K562 (cell line): ENCODE measurements at regions not wholly inside any gene's neighbourhood (a gene's known extent, or its start where the extent isn't known, plus 50 kb on each side); places are given as distances from the start of the nearest gene placed in this dataset.

Experiments
- ATAC-seq: fragments of 200-7000 bp; cut with Tn5 transposase; 3 replicates; pipeline ENCODE4 v1.9.1; 2020; ENCODE audit warnings: moderate library complexity
- BruUV-seq: library from RNA; stranded (reverse); fragments of 400-500 nt; replicated peaks from 2 replicates; lab custom pipeline; 2021; lab: Mats Ljungman, UMichigan
- CTCF ChIA-PET: fragments of 300-600 bp; formaldehyde crosslinking; extraction: SDS; loops from one replicate; lab custom pipeline; 2021; ENCODE audit warnings: low intra/inter-chr PET ratio; lab: Yijun Ruan, JAX
- POLR2A ChIA-PET: fragments of 300-600, 350-650 bp; sonication (Branson Sonifier 250); formaldehyde crosslinking; extraction: SDS; loops from one replicate; lab custom pipeline; 2021; ENCODE audit warnings: antibody characterized with exemption, inconsistent platforms; lab: Yijun Ruan, JAX
- DNase-seq, 4 experiments: peaks; one replicate each; pipeline versions ENCODE4 v3.0.0 to v3.0.0-alpha.2; 2011 to 2018; ENCODE audit warnings: low spot score in 3 of 4, mixed read lengths in 3 of 4; ENCODE audit errors: extremely low read depth in 1 of 4
- FAIRE-seq: peaks from 2 replicates; lab custom pipeline; 2011; peaks lifted over from hg19 to GRCh38; lab: Jason Lieb, UNC
- H2AFZ ChIP-seq: 2 replicates; pipeline ENCODE4 v1.6.0; 2011; ENCODE audit warnings: low read depth, low read length, control low read depth, inconsistent platforms
- H3K27ac ChIP-seq: fragments of 200-600 bp; 3 replicates; pipeline ENCODE4 v1.8.0; 2011; ENCODE audit warnings: low read depth, mild to moderate bottlenecking, control low read depth, inconsistent platforms, low read length, moderate library complexity, mixed read lengths; ENCODE audit errors: extremely low read depth
- H3K27me3 ChIP-seq, 2 experiments: fragments of 300-600 bp in 1 of 2; 2 replicates in 1 of 2; 3 replicates in 1 of 2; pipeline versions ENCODE4 v1.6.0 to v1.8.0; 2011; ENCODE audit warnings: inconsistent platforms in 2 of 2, low read length in 2 of 2, mild to moderate bottlenecking in 1 of 2, mixed read lengths in 1 of 2, moderate library complexity in 1 of 2; ENCODE audit not compliant: control insufficient read depth in 2 of 2, insufficient read depth in 2 of 2
- H3K36me3 ChIP-seq: fragments of 300-600 bp; 3 replicates; pipeline ENCODE4 v1.8.0; 2011; ENCODE audit warnings: mild to moderate bottlenecking, low read length, inconsistent platforms; ENCODE audit not compliant: control insufficient read depth, insufficient read depth
- H3K4me1 ChIP-seq, 2 experiments: fragments of 200-600 bp in 1 of 2; replicated peaks in 1 of 2; 2 replicates in 1 of 2; 3 replicates in 1 of 2; pipeline versions ENCODE4 v1.5.1 to v1.8.0; 2011; ENCODE audit warnings: inconsistent platforms in 2 of 2, low read length in 2 of 2, mild to moderate bottlenecking in 1 of 2, mixed read lengths in 1 of 2, moderate library complexity in 1 of 2; ENCODE audit not compliant: control insufficient read depth in 2 of 2, insufficient read depth in 2 of 2
- H3K4me2 ChIP-seq: 2 replicates; pipeline ENCODE4 v1.6.1; 2011; ENCODE audit warnings: low read length, control low read depth, inconsistent platforms, mixed read lengths; ENCODE audit not compliant: insufficient read depth
- H3K4me3 ChIP-seq: fragments of 200-600 bp; sonication (generic), shearing (Covaris generic); 2 replicates; pipeline ENCODE4 v1.5.1; 2016; ENCODE audit warnings: control low read depth, inconsistent platforms
- H3K79me2 ChIP-seq: fragments of 200-600 bp; 3 replicates; pipeline ENCODE4 v1.8.0; 2011; ENCODE audit warnings: low read length, inconsistent platforms; ENCODE audit not compliant: control insufficient read depth, insufficient read depth
- H3K9ac ChIP-seq, 2 experiments: 2 replicates each; pipeline versions ENCODE4 v1.6.0 to v1.6.1; 2011; ENCODE audit warnings: low read depth in 2 of 2, low read length in 2 of 2, control low read depth in 1 of 2, inconsistent platforms in 1 of 2, mild to moderate bottlenecking in 1 of 2, mixed read lengths in 1 of 2; ENCODE audit not compliant: insufficient read depth in 1 of 2
- H3K9me1 ChIP-seq: one replicate; pipeline ENCODE4 v1.6.0; 2011; ENCODE audit warnings: inconsistent platforms, mild to moderate bottlenecking, low read length, moderate library complexity; ENCODE audit not compliant: control insufficient read depth, insufficient read depth
- H3K9me3 ChIP-seq: replicated peaks from 2 replicates; pipeline ENCODE4 v1.5.1; 2011; ENCODE audit warnings: low read depth, low read length, inconsistent platforms; ENCODE audit not compliant: control insufficient read depth, insufficient read depth
- H4K20me1 ChIP-seq: replicated peaks from 2 replicates; pipeline ENCODE4 v1.6.1; 2011; ENCODE audit warnings: low read length, inconsistent platforms, mixed read lengths; ENCODE audit not compliant: control insufficient read depth, insufficient read depth
- EHMT2 ChIP-seq: fragments of 450-650 bp; IDR thresholded peaks from 2 replicates; pipeline ENCODE4 v1.6.1; 2018; ENCODE audit warnings: antibody characterized with exemption
- HMG20A ChIP-seq: fragments of 450-650 bp; formaldehyde crosslinking; conservative IDR thresholded peaks from 2 replicates; pipeline ENCODE4 v1.4.0; 2020; ENCODE audit warnings: mild to moderate bottlenecking, mixed read lengths
- L3MBTL2 ChIP-seq: fragments of 450-650 bp; IDR thresholded peaks from 2 replicates; pipeline ENCODE4 v1.6.1; 2016; ENCODE audit warnings: mild to moderate bottlenecking, moderate library complexity
- MED1 ChIP-seq: sonication (generic); formaldehyde crosslinking; IDR thresholded peaks from 2 replicates; pipeline ENCODE4 v1.8.1; 2023; ENCODE audit warnings: missing genetic modification reagents, borderline replicate concordance
- RBM15 ChIP-seq: fragments of 200-400 bp; formaldehyde crosslinking; IDR thresholded peaks from 2 replicates; pipeline ENCODE4 v1.6.1; 2018; ENCODE audit warnings: mild to moderate bottlenecking, low read length, moderate library complexity; ENCODE audit not compliant: insufficient read depth
- SNRNP70 ChIP-seq: fragments of 200-400 bp; formaldehyde crosslinking; optimal IDR thresholded peaks from 2 replicates; pipeline ENCODE3; 2017; ENCODE audit warnings: low read depth, low read length
- TEAD4 ChIP-seq, 2 experiments: sonication (generic) in 1 of 2; formaldehyde crosslinking in 1 of 2; IDR thresholded peaks; 2 replicates each; pipeline versions ENCODE4 v1.6.1 to v1.8.0; 2012 to 2022; ENCODE audit warnings: borderline replicate concordance in 1 of 2, inconsistent platforms in 1 of 2, low read length in 1 of 2, mild to moderate bottlenecking in 1 of 2, missing genetic modification reagents in 1 of 2
- ZBTB17 ChIP-seq: fragments of 450-650 bp; formaldehyde crosslinking; IDR thresholded peaks from 2 replicates; pipeline ENCODE4 v1.4.0; 2020; ENCODE audit warnings: mild to moderate bottlenecking
- WGBS: fragments of 100-300 bp; shearing (Covaris generic); methylation state at CpG from one replicate; pipeline ENCODE4 v1.1.6; 2016; ENCODE audit warnings: low coverage, mixed read lengths; ENCODE audit not compliant: insufficient coverage; ENCODE audit errors: missing lambda C conversion rate; 5-methylcytosine and 5-hydroxymethylcytosine counted together
- in situ Hi-C: fragments of 300-500 bp; cut with MboI; formaldehyde crosslinking; loops from 4 replicates; pipeline ENCODE4 v1.15.0; 2018; ENCODE audit warnings: inconsistent platforms, mixed read lengths
- intact Hi-C: fragments of 100-400 bp; cut with micrococcal nuclease; formaldehyde crosslinking; loops from 2 replicates; pipeline ENCODE4 v1.14.2; 2022
- TF ChIP-seq, protein P1 (sequence below): fragments of 450-650 bp; formaldehyde crosslinking; IDR thresholded peaks from 2 replicates; pipeline ENCODE4 v1.4.0; 2022; ENCODE audit warnings: mild to moderate bottlenecking, moderate library complexity
- TF ChIP-seq, protein P2 (sequence below): fragments of 450-650 bp; IDR thresholded peaks from 2 replicates; pipeline ENCODE4 v1.6.1; 2016; ENCODE audit warnings: mild to moderate bottlenecking, moderate library complexity

DNA sequence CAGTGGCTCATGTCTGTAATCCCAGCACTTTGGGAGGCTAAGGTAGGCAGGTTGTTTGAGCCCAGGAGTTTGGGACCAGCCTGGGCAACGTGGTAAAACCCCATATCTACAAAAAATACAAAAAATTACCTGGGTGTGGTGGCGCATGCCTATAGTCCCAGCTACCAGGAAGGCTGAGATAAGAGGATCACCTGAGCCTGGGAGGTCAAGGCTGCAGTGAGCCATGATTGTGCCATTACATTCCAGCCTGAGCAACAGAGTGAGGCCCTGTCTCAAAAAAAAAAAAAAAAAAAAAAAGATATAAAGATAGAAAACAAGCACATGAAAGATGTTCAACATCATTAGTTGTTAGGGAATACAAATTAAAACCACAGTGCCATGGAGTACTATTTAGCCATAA, 65.3 kb upstream of the UGP2 start:
- Histone ChIP-seq H2AFZ (no peak overlapping the region), H3K27ac (no peak overlapping the region), H3K36me3 (no peaks in the 10 kb centered on the region), H3K4me2 (no peak overlapping the region), H3K4me1 (no peaks in the 10 kb centered on the region), H4K20me1 (no peaks in the 10 kb centered on the region), H3K9me1 (no peaks in the 10 kb centered on the region), H3K9ac (no peak overlapping the region), H3K27me3 (peaks cover 0 to 2% of the 10 kb centered on the region in 2 experiments; a peak in 1 of 5 replicates), H3K4me3 (no peak overlapping the region), H3K9me3 (no peaks in the 10 kb centered on the region), H3K79me2 (no peaks in the 10 kb centered on the region)
- no peak for ATAC-seq
- intact Hi-C loops (no loop called here), in situ Hi-C loops (no loop called here)
- CTCF ChIA-PET: no interaction called here
- FAIRE-seq: no peak
- POLR2A ChIA-PET: no interaction called here
- no peak for DNase-seq
- BruUV-seq: no TSS peak
- TF ChIP-seq ZBTB17 (CRISPR knock-in tag) (no peak), TEAD4 (IDR thresholded peaks at IDR 0.05; ENCODE audit: low read length) (no peak), TEAD4 (CRISPR knock-in tag; IDR thresholded peaks at IDR 0.05; ENCODE audit: borderline replicate concordance) (no peak), RBM15 (no peak), MED1 (CRISPR knock-in tag) (no peak), L3MBTL2 (no peak), EHMT2 (no peak), HMG20A (no peak), SNRNP70 (no peak)
- TF ChIP-seq, protein P1, sequence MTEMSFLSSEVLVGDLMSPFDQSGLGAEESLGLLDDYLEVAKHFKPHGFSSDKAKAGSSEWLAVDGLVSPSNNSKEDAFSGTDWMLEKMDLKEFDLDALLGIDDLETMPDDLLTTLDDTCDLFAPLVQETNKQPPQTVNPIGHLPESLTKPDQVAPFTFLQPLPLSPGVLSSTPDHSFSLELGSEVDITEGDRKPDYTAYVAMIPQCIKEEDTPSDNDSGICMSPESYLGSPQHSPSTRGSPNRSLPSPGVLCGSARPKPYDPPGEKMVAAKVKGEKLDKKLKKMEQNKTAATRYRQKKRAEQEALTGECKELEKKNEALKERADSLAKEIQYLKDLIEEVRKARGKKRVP (CRISPR knock-in tag): no peak
- TF ChIP-seq, protein P2, sequence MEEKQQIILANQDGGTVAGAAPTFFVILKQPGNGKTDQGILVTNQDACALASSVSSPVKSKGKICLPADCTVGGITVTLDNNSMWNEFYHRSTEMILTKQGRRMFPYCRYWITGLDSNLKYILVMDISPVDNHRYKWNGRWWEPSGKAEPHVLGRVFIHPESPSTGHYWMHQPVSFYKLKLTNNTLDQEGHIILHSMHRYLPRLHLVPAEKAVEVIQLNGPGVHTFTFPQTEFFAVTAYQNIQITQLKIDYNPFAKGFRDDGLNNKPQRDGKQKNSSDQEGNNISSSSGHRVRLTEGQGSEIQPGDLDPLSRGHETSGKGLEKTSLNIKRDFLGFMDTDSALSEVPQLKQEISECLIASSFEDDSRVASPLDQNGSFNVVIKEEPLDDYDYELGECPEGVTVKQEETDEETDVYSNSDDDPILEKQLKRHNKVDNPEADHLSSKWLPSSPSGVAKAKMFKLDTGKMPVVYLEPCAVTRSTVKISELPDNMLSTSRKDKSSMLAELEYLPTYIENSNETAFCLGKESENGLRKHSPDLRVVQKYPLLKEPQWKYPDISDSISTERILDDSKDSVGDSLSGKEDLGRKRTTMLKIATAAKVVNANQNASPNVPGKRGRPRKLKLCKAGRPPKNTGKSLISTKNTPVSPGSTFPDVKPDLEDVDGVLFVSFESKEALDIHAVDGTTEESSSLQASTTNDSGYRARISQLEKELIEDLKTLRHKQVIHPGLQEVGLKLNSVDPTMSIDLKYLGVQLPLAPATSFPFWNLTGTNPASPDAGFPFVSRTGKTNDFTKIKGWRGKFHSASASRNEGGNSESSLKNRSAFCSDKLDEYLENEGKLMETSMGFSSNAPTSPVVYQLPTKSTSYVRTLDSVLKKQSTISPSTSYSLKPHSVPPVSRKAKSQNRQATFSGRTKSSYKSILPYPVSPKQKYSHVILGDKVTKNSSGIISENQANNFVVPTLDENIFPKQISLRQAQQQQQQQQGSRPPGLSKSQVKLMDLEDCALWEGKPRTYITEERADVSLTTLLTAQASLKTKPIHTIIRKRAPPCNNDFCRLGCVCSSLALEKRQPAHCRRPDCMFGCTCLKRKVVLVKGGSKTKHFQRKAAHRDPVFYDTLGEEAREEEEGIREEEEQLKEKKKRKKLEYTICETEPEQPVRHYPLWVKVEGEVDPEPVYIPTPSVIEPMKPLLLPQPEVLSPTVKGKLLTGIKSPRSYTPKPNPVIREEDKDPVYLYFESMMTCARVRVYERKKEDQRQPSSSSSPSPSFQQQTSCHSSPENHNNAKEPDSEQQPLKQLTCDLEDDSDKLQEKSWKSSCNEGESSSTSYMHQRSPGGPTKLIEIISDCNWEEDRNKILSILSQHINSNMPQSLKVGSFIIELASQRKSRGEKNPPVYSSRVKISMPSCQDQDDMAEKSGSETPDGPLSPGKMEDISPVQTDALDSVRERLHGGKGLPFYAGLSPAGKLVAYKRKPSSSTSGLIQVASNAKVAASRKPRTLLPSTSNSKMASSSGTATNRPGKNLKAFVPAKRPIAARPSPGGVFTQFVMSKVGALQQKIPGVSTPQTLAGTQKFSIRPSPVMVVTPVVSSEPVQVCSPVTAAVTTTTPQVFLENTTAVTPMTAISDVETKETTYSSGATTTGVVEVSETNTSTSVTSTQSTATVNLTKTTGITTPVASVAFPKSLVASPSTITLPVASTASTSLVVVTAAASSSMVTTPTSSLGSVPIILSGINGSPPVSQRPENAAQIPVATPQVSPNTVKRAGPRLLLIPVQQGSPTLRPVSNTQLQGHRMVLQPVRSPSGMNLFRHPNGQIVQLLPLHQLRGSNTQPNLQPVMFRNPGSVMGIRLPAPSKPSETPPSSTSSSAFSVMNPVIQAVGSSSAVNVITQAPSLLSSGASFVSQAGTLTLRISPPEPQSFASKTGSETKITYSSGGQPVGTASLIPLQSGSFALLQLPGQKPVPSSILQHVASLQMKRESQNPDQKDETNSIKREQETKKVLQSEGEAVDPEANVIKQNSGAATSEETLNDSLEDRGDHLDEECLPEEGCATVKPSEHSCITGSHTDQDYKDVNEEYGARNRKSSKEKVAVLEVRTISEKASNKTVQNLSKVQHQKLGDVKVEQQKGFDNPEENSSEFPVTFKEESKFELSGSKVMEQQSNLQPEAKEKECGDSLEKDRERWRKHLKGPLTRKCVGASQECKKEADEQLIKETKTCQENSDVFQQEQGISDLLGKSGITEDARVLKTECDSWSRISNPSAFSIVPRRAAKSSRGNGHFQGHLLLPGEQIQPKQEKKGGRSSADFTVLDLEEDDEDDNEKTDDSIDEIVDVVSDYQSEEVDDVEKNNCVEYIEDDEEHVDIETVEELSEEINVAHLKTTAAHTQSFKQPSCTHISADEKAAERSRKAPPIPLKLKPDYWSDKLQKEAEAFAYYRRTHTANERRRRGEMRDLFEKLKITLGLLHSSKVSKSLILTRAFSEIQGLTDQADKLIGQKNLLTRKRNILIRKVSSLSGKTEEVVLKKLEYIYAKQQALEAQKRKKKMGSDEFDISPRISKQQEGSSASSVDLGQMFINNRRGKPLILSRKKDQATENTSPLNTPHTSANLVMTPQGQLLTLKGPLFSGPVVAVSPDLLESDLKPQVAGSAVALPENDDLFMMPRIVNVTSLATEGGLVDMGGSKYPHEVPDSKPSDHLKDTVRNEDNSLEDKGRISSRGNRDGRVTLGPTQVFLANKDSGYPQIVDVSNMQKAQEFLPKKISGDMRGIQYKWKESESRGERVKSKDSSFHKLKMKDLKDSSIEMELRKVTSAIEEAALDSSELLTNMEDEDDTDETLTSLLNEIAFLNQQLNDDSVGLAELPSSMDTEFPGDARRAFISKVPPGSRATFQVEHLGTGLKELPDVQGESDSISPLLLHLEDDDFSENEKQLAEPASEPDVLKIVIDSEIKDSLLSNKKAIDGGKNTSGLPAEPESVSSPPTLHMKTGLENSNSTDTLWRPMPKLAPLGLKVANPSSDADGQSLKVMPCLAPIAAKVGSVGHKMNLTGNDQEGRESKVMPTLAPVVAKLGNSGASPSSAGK: no peak
- WGBS: 0% methylated on average over 2 of the region's 2 CpGs
